RWPE2 (cell line): ENCODE measurements at regions not wholly inside any gene's neighbourhood (a gene's known extent, or its start where the extent isn't known, plus 50 kb on each side); places are given as distances from the start of the nearest gene placed in this dataset.

Experiments
- ATAC-seq: fragments of 200-7000 bp; cut with Tn5 transposase; 3 replicates; pipeline ENCODE4 v1.9.1; 2021; ENCODE audit warnings: low read depth
- DNase-seq: peaks from one replicate; pipeline ENCODE4 v3.0.0-alpha.2; 2020; ENCODE audit warnings: low spot score
- H3K27ac ChIP-seq: fragments of 450-650 bp; 2 replicates; pipeline ENCODE4 v1.5.1; 2017; ENCODE audit warnings: mild to moderate bottlenecking; ENCODE audit not compliant: poor library complexity, severe bottlenecking
- H3K27me3 ChIP-seq: fragments of 250-450 bp; sonication (Bioruptor Pico); 2 replicates; pipeline ENCODE4 v1.5.1; 2021; ENCODE audit warnings: mild to moderate bottlenecking, moderate library complexity; ENCODE audit not compliant: insufficient read depth, poor library complexity, severe bottlenecking
- H3K36me3 ChIP-seq: fragments of 250-450 bp; sonication (Bioruptor Pico); 2 replicates; pipeline ENCODE4 v1.5.1; 2020; ENCODE audit warnings: low read depth, mild to moderate bottlenecking, moderate library complexity
- H3K4me1 ChIP-seq: fragments of 250-450 bp; sonication (Bioruptor Pico); 2 replicates; pipeline ENCODE4 v1.5.1; 2021; ENCODE audit warnings: mild to moderate bottlenecking, moderate library complexity; ENCODE audit not compliant: insufficient read depth, poor library complexity, severe bottlenecking
- H3K4me3 ChIP-seq: fragments of 250-450 bp; sonication (Bioruptor Pico); 2 replicates; pipeline ENCODE4 v1.5.1; 2021; ENCODE audit warnings: mild to moderate bottlenecking, moderate library complexity; ENCODE audit not compliant: severe bottlenecking
- H3K9me3 ChIP-seq: fragments of 250-450 bp; sonication (Bioruptor Pico); 2 replicates; pipeline ENCODE4 v1.5.1; 2021; ENCODE audit warnings: mild to moderate bottlenecking, moderate library complexity; ENCODE audit not compliant: severe bottlenecking
- TF ChIP-seq, protein P1 (sequence below): fragments of 450-650 bp; IDR thresholded peaks from one replicate; pipeline ENCODE4 v1.5.1; 2017; ENCODE audit warnings: mild to moderate bottlenecking, moderate library complexity; ENCODE audit not compliant: poor library complexity, severe bottlenecking

GRCh38 chr13:28601581-28601980, 57.3 kb upstream of the POMP start:
- DNase-seq, result no peak
- H3K4me3 ChIP-seq, result no peak overlapping the region
- H3K27me3 ChIP-seq, result no peaks in the 10 kb centered on the region
- no peaks in the 10 kb centered on the region for H3K36me3 ChIP-seq
- TF ChIP-seq, protein P1, sequence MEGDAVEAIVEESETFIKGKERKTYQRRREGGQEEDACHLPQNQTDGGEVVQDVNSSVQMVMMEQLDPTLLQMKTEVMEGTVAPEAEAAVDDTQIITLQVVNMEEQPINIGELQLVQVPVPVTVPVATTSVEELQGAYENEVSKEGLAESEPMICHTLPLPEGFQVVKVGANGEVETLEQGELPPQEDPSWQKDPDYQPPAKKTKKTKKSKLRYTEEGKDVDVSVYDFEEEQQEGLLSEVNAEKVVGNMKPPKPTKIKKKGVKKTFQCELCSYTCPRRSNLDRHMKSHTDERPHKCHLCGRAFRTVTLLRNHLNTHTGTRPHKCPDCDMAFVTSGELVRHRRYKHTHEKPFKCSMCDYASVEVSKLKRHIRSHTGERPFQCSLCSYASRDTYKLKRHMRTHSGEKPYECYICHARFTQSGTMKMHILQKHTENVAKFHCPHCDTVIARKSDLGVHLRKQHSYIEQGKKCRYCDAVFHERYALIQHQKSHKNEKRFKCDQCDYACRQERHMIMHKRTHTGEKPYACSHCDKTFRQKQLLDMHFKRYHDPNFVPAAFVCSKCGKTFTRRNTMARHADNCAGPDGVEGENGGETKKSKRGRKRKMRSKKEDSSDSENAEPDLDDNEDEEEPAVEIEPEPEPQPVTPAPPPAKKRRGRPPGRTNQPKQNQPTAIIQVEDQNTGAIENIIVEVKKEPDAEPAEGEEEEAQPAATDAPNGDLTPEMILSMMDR, result no peak
- no peaks in the 10 kb centered on the region for H3K9me3 ChIP-seq
- ATAC-seq, result no peak
- H3K4me1 ChIP-seq, result no peaks in the 10 kb centered on the region
- no peak overlapping the region for H3K27ac ChIP-seq

- Histone ChIP-seq H3K27me3 (no peaks in the 10 kb centered on the region), H3K36me3 (no peaks in the 10 kb centered on the region), H3K27ac (no peak overlapping the region), H3K9me3 (no peaks in the 10 kb centered on the region), H3K4me3 (no peak overlapping the region), H3K4me1 (no peaks in the 10 kb centered on the region)
- ATAC-seq, result no peak
- TF ChIP-seq, protein P1, result no peak
- no peak for DNase-seq
Measured at GRCh38 chr13:28597641-28598040, 61.3 kb upstream of the POMP start.

DNA sequence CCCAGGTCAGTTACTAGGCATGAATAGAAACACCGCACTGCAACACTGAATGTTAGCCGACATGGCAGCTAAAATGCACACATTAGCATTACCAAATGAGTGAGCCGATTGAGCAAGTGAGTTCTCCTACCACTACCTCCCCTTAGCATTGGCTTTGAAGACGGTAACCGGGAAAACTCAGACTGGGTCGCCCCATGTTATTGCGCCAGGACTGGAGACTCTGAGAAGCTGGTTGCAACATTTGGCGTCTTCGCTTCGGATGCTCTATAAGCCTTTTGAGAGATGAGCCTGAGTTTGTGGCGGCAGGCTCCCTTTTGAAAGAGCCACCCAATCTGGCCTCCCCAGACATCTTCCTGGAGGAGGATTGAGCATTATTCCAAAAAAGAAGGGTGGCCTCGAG, 68.5 kb upstream of the POMP start:
- ATAC-seq (no peak), DNase-seq (no peak)
- H3K4me1 ChIP-seq, result no peaks in the 10 kb centered on the region
- H3K4me3 ChIP-seq, result no peak overlapping the region
- H3K36me3 ChIP-seq, result no peaks in the 10 kb centered on the region
- TF ChIP-seq, protein P1, result no peak
- H3K27ac ChIP-seq, result no peak overlapping the region
- H3K27me3 ChIP-seq, result no peaks in the 10 kb centered on the region
- no peaks in the 10 kb centered on the region for H3K9me3 ChIP-seq

GRCh38 chr13:28588296-28588695, 70.6 kb upstream of the POMP start:
- TF ChIP-seq, protein P1, result no peak
- ATAC-seq (no peak), DNase-seq (no peak)
- H3K27ac ChIP-seq, result no peak overlapping the region
- no peaks in the 10 kb centered on the region for H3K36me3 ChIP-seq
- no peaks in the 10 kb centered on the region for H3K9me3 ChIP-seq
- no peaks in the 10 kb centered on the region for H3K27me3 ChIP-seq
- H3K4me1 ChIP-seq, result peaks cover 3% of the 10 kb centered on the region
- H3K4me3 ChIP-seq, result no peak overlapping the region

GRCh38 chr13:28587174-28587540, 71.8 kb upstream of the POMP start:
- TF ChIP-seq, protein P1, result no peak
- no peak overlapping the region for H3K27ac ChIP-seq
- no peak overlapping the region for H3K4me3 ChIP-seq
- no peaks in the 10 kb centered on the region for H3K9me3 ChIP-seq
- no peak for ATAC-seq
- peaks cover 3% of the 10 kb centered on the region for H3K4me1 ChIP-seq
- H3K36me3 ChIP-seq, result no peaks in the 10 kb centered on the region
- no peaks in the 10 kb centered on the region for H3K27me3 ChIP-seq
- no peak for DNase-seq
